ENCODE measurements at regions not wholly inside any gene's neighbourhood (a gene's known extent, or its start where the extent isn't known, plus 50 kb on each side); places are given as distances from the start of the nearest gene placed in this dataset.

GRCh38 chr4:23068756-23069155 lies 376.0 kb downstream of the GBA3 start:
- Histone ChIP-seq H3K27ac (no peak overlapping the region), H3K4me1 (no peaks in the 10 kb centered on the region), H3K4me3 (no peak overlapping the region), H3K36me3 (no peaks in the 10 kb centered on the region), H3K27me3 (no peaks in the 10 kb centered on the region), H3K9me3 (no peaks in the 10 kb centered on the region)
- no peak for TF ChIP-seq CTCF (IDR thresholded peaks at IDR 0.05)
- DNase-seq (no peak), ATAC-seq (no peak)
- intact Hi-C loops (cut with DNase I): no loop called here

GRCh38 chr4:23068287-23068686 lies 375.6 kb downstream of the GBA3 start:
- DNase-seq (no peak), ATAC-seq (no peak)
- Histone ChIP-seq H3K9me3 (no peaks in the 10 kb centered on the region), H3K4me3 (no peak overlapping the region), H3K4me1 (no peaks in the 10 kb centered on the region), H3K36me3 (no peaks in the 10 kb centered on the region), H3K27me3 (no peaks in the 10 kb centered on the region), H3K27ac (no peak overlapping the region)
- intact Hi-C loops (cut with DNase I): no loop called here
- TF ChIP-seq CTCF (IDR thresholded peaks at IDR 0.05): no peak

- Histone ChIP-seq H3K9me3 (no peaks in the 10 kb centered on the region), H3K4me3 (no peak overlapping the region), H3K27ac (no peak overlapping the region), H3K27me3 (no peaks in the 10 kb centered on the region), H3K4me1 (no peaks in the 10 kb centered on the region), H3K36me3 (no peaks in the 10 kb centered on the region)
- DNase-seq (no peak), ATAC-seq (no peak)
- intact Hi-C loops (cut with DNase I): no loop called here
- TF ChIP-seq CTCF (IDR thresholded peaks at IDR 0.05): no peak
These were observed 369.5 kb downstream of the GBA3 start for GRCh38 chr4:23062188-23062587.

GRCh38 chr4:23061431-23061830 lies 368.7 kb downstream of the GBA3 start:
- intact Hi-C loops (cut with DNase I): no loop called here
- Histone ChIP-seq H3K4me1 (no peaks in the 10 kb centered on the region), H3K36me3 (no peaks in the 10 kb centered on the region), H3K9me3 (no peaks in the 10 kb centered on the region), H3K27me3 (no peaks in the 10 kb centered on the region), H3K4me3 (no peak overlapping the region), H3K27ac (no peak overlapping the region)
- TF ChIP-seq CTCF (IDR thresholded peaks at IDR 0.05): no peak
- DNase-seq (no peak), ATAC-seq (no peak)

- no peak overlapping the region for H3K4me3 ChIP-seq
- H3K27ac ChIP-seq: no peak overlapping the region
- DNase-seq (no peak), ATAC-seq (no peak)
- TF ChIP-seq CTCF (IDR thresholded peaks at IDR 0.05): no peak
- H3K4me1 ChIP-seq: no peaks in the 10 kb centered on the region
- H3K27me3 ChIP-seq: no peaks in the 10 kb centered on the region
- intact Hi-C loops (cut with DNase I): no loop called here
- no peaks in the 10 kb centered on the region for H3K36me3 ChIP-seq
- H3K9me3 ChIP-seq: no peaks in the 10 kb centered on the region
These were observed 368.0 kb downstream of the GBA3 start for GRCh38 chr4:23060776-23061175.
